ENCODE measurements at regions not wholly inside any gene's neighbourhood (a gene's known extent, or its start where the extent isn't known, plus 50 kb on each side); places are given as distances from the start of the nearest gene placed in this dataset.

- TF ChIP-seq CTCF (IDR thresholded peaks at IDR 0.05 in 8 of 11, conservative IDR thresholded peaks at IDR 0.05 in 3 of 11) (no peak), POLR2A (IDR thresholded peaks at IDR 0.05) (no peak)
Measured at GRCh38 chr2:167537743-167538142, 649.5 kb downstream of the XIRP2 start.
